Stomach (tissue), 8 donors: ENCODE measurements at regions not wholly inside any gene's neighbourhood (a gene's known extent, or its start where the extent isn't known, plus 50 kb on each side); places are given as distances from the start of the nearest gene placed in this dataset.

Source experiments
- DNase-seq, 2 donors: peaks; one replicate each; pipeline versions ENCODE4 v3.0.0 to v3.0.0-alpha.2; 2013 to 2019
- H3K27ac ChIP-seq, 5 donors: fragments of 200-600 bp in 4 of 5; sonication (generic) in 4 of 5; one replicate each; pipeline ENCODE4 v1.5.1; 2013 to 2019; ENCODE audit warnings: mild to moderate bottlenecking in 1 of 5, moderate library complexity in 1 of 5
- H3K27me3 ChIP-seq, 3 donors: fragments of 200-600 bp; sonication (generic); one replicate each; pipeline ENCODE4 v1.5.1; 2017 to 2019; ENCODE audit warnings: mixed run types in 1 of 3
- H3K36me3 ChIP-seq, 4 donors: fragments of 200-600 bp; sonication (generic); 1 replicate in 3 of 4; 2 replicates in 1 of 4; pipeline ENCODE4 v1.5.1; 2016 to 2019
- H3K4me1 ChIP-seq, 4 donors: fragments of 200-600 bp; sonication (generic); one replicate each; pipeline ENCODE4 v1.5.1; 2016 to 2019
- H3K4me3 ChIP-seq, 4 donors: fragments of 200-600 bp; sonication (generic) in 3 of 4; one replicate each; pipeline ENCODE4 v1.5.1; 2016 to 2019; ENCODE audit warnings: mild to moderate bottlenecking in 1 of 4
- H3K9me3 ChIP-seq, 4 donors: fragments of 200-600 bp; sonication (generic); one replicate each; pipeline ENCODE4 v1.5.1; 2016 to 2019
- CTCF ChIP-seq, 7 experiments: fragments of 450-650 bp in 4 of 7; fragments of 200-600 bp in 3 of 7; sonication (generic) in 3 of 7; IDR thresholded peaks; one replicate each; pipeline ENCODE4 v1.5.1; 2016 to 2019; ENCODE audit warnings: antibody characterized with exemption in 7 of 7, control low read depth in 2 of 7, mild to moderate bottlenecking in 1 of 7
- EP300 ChIP-seq: sonication (generic); formaldehyde crosslinking; IDR thresholded peaks from one replicate; pipeline ENCODE4 v1.6.1; 2017; ENCODE audit warnings: antibody characterized with exemption
- POLR2A ChIP-seq, 4 donors: fragments of 450-650 bp; IDR thresholded peaks; one replicate each; pipeline ENCODE4 v1.6.1; 2016; ENCODE audit warnings: antibody characterized with exemption in 4 of 4, control low read depth in 2 of 4, mild to moderate bottlenecking in 1 of 4, moderate library complexity in 1 of 4
- POLR2AphosphoS5 ChIP-seq, 3 donors: sonication (generic); formaldehyde crosslinking; IDR thresholded peaks; one replicate each; pipeline ENCODE4 v1.6.1; 2016; ENCODE audit warnings: antibody characterized with exemption in 3 of 3
- WGBS, 5 donors: extraction: QIAGEN DNeasy Blood & Tissue Kit in 3 of 5; methylation state at CpG; one replicate each; pipeline versions ENCODE4 v1.1.5 to v1.1.7; 2013 to 2018; 5-methylcytosine and 5-hydroxymethylcytosine counted together
- intact Hi-C: fragments of 100-400 bp; cut with DNase I; formaldehyde crosslinking; loops from one replicate; pipeline ENCODE4 v1.15.1; 2023; ENCODE audit warnings: low total_unique reads
- donor health status: healthy with polysubstance abuse.
- donor health status: Bipolar disorder and iron deficiency.
- donor health status: healthy.

GRCh38 chr13:104071806-104072205 lies 1005.6 kb upstream of the SLC10A2 start:
- DNase-seq = no peak
- 89 to 96% (median 94%) methylated on average over 2 of the region's 2 CpGs for WGBS, 5 donors
- Histone ChIP-seq H3K36me3 (no peaks in the 10 kb centered on the region), H3K27me3 (no peaks in the 10 kb centered on the region), H3K4me1 (no peaks in the 10 kb centered on the region), H3K4me3 (no peak overlapping the region), H3K9me3 (no peaks in the 10 kb centered on the region), H3K27ac (no peak overlapping the region)
- intact Hi-C loops = no loop called here
- TF ChIP-seq CTCF (IDR thresholded peaks at IDR 0.05) = no peak
- no peak for TF ChIP-seq EP300
- no peak for TF ChIP-seq POLR2A (IDR thresholded peaks at IDR 0.05)
- TF ChIP-seq POLR2AphosphoS5 (IDR thresholded peaks at IDR 0.05) = no peak

GRCh38 chr13:104065328-104065727 lies 999.1 kb upstream of the SLC10A2 start:
- DNase-seq = no peak
- no peaks in the 10 kb centered on the region for H3K27me3 ChIP-seq
- no peak overlapping the region for H3K4me3 ChIP-seq
- no peak for TF ChIP-seq EP300
- no peak for TF ChIP-seq CTCF (IDR thresholded peaks at IDR 0.05)
- TF ChIP-seq POLR2AphosphoS5 (IDR thresholded peaks at IDR 0.05) = no peak
- TF ChIP-seq POLR2A (IDR thresholded peaks at IDR 0.05) = no peak
- intact Hi-C loops = no loop called here
- H3K9me3 ChIP-seq = no peaks in the 10 kb centered on the region
- no peak overlapping the region for H3K27ac ChIP-seq
- no peaks in the 10 kb centered on the region for H3K36me3 ChIP-seq
- whole genome bisulfite sequencing, 5 donors = 75 to 92% (median 85%) methylated on average over 2 of the region's 2 CpGs
- no peaks in the 10 kb centered on the region for H3K4me1 ChIP-seq

GRCh38 chr13:104057861-104058260 lies 991.6 kb upstream of the SLC10A2 start:
- WGBS, 5 donors = 70 to 77% (median 74%) methylated on average over 4 of the region's 4 CpGs
- DNase-seq = no peak
- H3K27ac ChIP-seq = no peak overlapping the region
- no peaks in the 10 kb centered on the region for H3K27me3 ChIP-seq
- no peaks in the 10 kb centered on the region for H3K36me3 ChIP-seq
- intact Hi-C loops = no loop called here
- no peaks in the 10 kb centered on the region for H3K4me1 ChIP-seq
- TF ChIP-seq EP300 (no peak), CTCF (IDR thresholded peaks at IDR 0.05) (no peak)
- H3K9me3 ChIP-seq = no peaks in the 10 kb centered on the region
- H3K4me3 ChIP-seq = no peak overlapping the region

GRCh38 chr13:104045907-104046306 lies 979.7 kb upstream of the SLC10A2 start:
- Histone ChIP-seq H3K27ac (no peak overlapping the region), H3K9me3 (no peaks in the 10 kb centered on the region), H3K4me3 (no peak overlapping the region), H3K27me3 (no peaks in the 10 kb centered on the region), H3K4me1 (no peaks in the 10 kb centered on the region), H3K36me3 (no peaks in the 10 kb centered on the region)
- WGBS, 5 donors = 28 to 46% (median 37%) methylated on average over 1 of the region's 1 CpG
- intact Hi-C loops = no loop called here
- no peak for DNase-seq
- TF ChIP-seq POLR2AphosphoS5 (IDR thresholded peaks at IDR 0.05) (no peak), POLR2A (IDR thresholded peaks at IDR 0.05) (no peak), CTCF (IDR thresholded peaks at IDR 0.05) (no peak), EP300 (no peak)

GRCh38 chr13:104043184-104043583 lies 977.0 kb upstream of the SLC10A2 start:
- no peaks in the 10 kb centered on the region for H3K36me3 ChIP-seq
- DNase-seq = no peak
- WGBS, 5 donors = 72 to 80% (median 78%) methylated on average over 2 of the region's 2 CpGs
- H3K27ac ChIP-seq = no peak overlapping the region
- no peak overlapping the region for H3K4me3 ChIP-seq
- intact Hi-C loops = no loop called here
- H3K9me3 ChIP-seq = peaks cover 0 to 7% (median 2%) of the 10 kb centered on the region in 4 donors
- TF ChIP-seq CTCF (IDR thresholded peaks at IDR 0.05) (no peak), POLR2AphosphoS5 (IDR thresholded peaks at IDR 0.05) (no peak), POLR2A (IDR thresholded peaks at IDR 0.05) (no peak), EP300 (no peak)
- no peaks in the 10 kb centered on the region for H3K27me3 ChIP-seq
- H3K4me1 ChIP-seq = no peaks in the 10 kb centered on the region
